Neural progenitor cell (in vitro differentiated cells): ENCODE measurements at regions not wholly inside any gene's neighbourhood (a gene's known extent, or its start where the extent isn't known, plus 50 kb on each side); places are given as distances from the start of the nearest gene placed in this dataset.
"Not testable (repeated sequence)": the region's sequence is repeated elsewhere in the genome, so short reads cannot be mapped to it uniquely, and the experiment has no call there.

Experiments used
- DNase-seq: peaks from one replicate; pipeline ENCODE4 v3.0.0-alpha.2; 2016; ENCODE audit warnings: low spot score
- H2AFZ ChIP-seq: fragments of 200-600 bp; sonication (generic); replicated peaks from 2 replicates; pipeline ENCODE4 v1.6.1; 2016; ENCODE audit warnings: antibody characterized with exemption
- H3F3A ChIP-seq: fragments of 200-600 bp; sonication (generic); 2 replicates; pipeline ENCODE4 v1.6.1; 2016; ENCODE audit warnings: antibody characterized with exemption, low read depth
- H3K27ac ChIP-seq: fragments of 200-600 bp; sonication (generic); 2 replicates; pipeline ENCODE4 v1.5.1; 2016; ENCODE audit warnings: mild to moderate bottlenecking
- H3K27me3 ChIP-seq: fragments of 200-600 bp; sonication (generic); 2 replicates; pipeline ENCODE4 v1.6.1; 2016; ENCODE audit warnings: mild to moderate bottlenecking, moderate library complexity
- H3K36me3 ChIP-seq: fragments of 200-600 bp; sonication (generic); 2 replicates; pipeline ENCODE4 v1.5.1; 2016
- H3K4me1 ChIP-seq: fragments of 200-600 bp; sonication (generic); 2 replicates; pipeline ENCODE4 v1.6.1; 2016; ENCODE audit warnings: mixed run types
- H3K4me2 ChIP-seq: fragments of 200-600 bp; sonication (generic); 2 replicates; pipeline ENCODE4 v1.6.1; 2016
- H3K4me3 ChIP-seq: fragments of 200-600 bp; sonication (generic); 2 replicates; pipeline ENCODE4 v1.5.1; 2016
- H3K79me2 ChIP-seq: fragments of 200-600 bp; sonication (generic); 2 replicates; pipeline ENCODE4 v1.6.1; 2016; ENCODE audit warnings: low read depth
- H3K9ac ChIP-seq: fragments of 200-600 bp; sonication (generic); 2 replicates; pipeline ENCODE4 v1.6.1; 2016
- H3K9me3 ChIP-seq: fragments of 200-600 bp; sonication (generic); 2 replicates; pipeline ENCODE4 v1.5.1; 2016; ENCODE audit warnings: low read depth
- H4K20me1 ChIP-seq: fragments of 200-600 bp; sonication (generic); 2 replicates; pipeline ENCODE4 v1.6.1; 2016; ENCODE audit warnings: low read depth
- H3K27ac Mint-ChIP-seq: 3 replicates; pipeline ENCODE4 v1.8.0; 2021; ENCODE audit warnings: mixed read lengths
- H3K27me3 Mint-ChIP-seq: 2 replicates; pipeline ENCODE4 v1.8.0; 2022; ENCODE audit warnings: low read depth, mild to moderate bottlenecking, inconsistent platforms, moderate library complexity, mixed read lengths; ENCODE audit not compliant: insufficient read depth
- H3K36me3 Mint-ChIP-seq: 3 replicates; pipeline ENCODE4 v1.8.0; 2021; ENCODE audit warnings: mixed read lengths
- H3K4me1 Mint-ChIP-seq: 3 replicates; pipeline ENCODE4 v1.8.0; 2021; ENCODE audit warnings: mixed read lengths
- H3K4me3 Mint-ChIP-seq: 3 replicates; pipeline ENCODE4 v1.8.0; 2021; ENCODE audit warnings: mild to moderate bottlenecking, moderate library complexity, mixed read lengths
- H3K9me3 Mint-ChIP-seq: 3 replicates; pipeline ENCODE4 v1.8.0; 2020; ENCODE audit warnings: mixed read lengths
- CTCF ChIP-seq: fragments of 200-600 bp; sonication (generic); IDR thresholded peaks from 2 replicates; pipeline ENCODE4 v1.5.1; 2017; ENCODE audit warnings: antibody characterized with exemption, mild to moderate bottlenecking
- EZH2 ChIP-seq: fragments of 200-600 bp; sonication (generic); IDR thresholded peaks from 2 replicates; pipeline ENCODE4 v1.6.1; 2017; ENCODE audit warnings: antibody characterized with exemption, mild to moderate bottlenecking, moderate library complexity
- EZH2phosphoT487 ChIP-seq: fragments of 200-600 bp; sonication (generic); IDR thresholded peaks from 2 replicates; pipeline ENCODE4 v1.6.1; 2017; ENCODE audit warnings: antibody characterized with exemption

GRCh38 chrX:13483773-13484172 lies 85.6 kb upstream of the EGFL6 start:
- Histone ChIP-seq H4K20me1 (no peaks in the 10 kb centered on the region), H3K9me3 (no peaks in the 10 kb centered on the region), H3K4me3 (no peak overlapping the region), H3K4me1 (peaks cover 11% of the 10 kb centered on the region), H3F3A (peaks cover 12% of the 10 kb centered on the region), H3K9ac (no peak overlapping the region), H3K27me3 (no peaks in the 10 kb centered on the region), H2AFZ (no peak overlapping the region), H3K36me3 (no peaks in the 10 kb centered on the region), H3K4me2 (no peak overlapping the region), H3K27ac (no peak overlapping the region), H3K79me2 (no peaks in the 10 kb centered on the region)
- no peak for DNase-seq
- no peaks in the 10 kb centered on the region for H3K36me3 Mint-ChIP-seq
- peaks cover 18% of the 10 kb centered on the region for H3K4me1 Mint-ChIP-seq
- H3K27me3 Mint-ChIP-seq = no peaks in the 10 kb centered on the region
- TF ChIP-seq EZH2 (no peak), CTCF (no peak), EZH2phosphoT487 (no peak)
- H3K4me3 Mint-ChIP-seq = no peak overlapping the region
- no peak overlapping the region for H3K27ac Mint-ChIP-seq
- H3K9me3 Mint-ChIP-seq = peaks cover 5% of the 10 kb centered on the region

GRCh38 chrX:13482746-13483541 lies 86.5 kb upstream of the EGFL6 start:
- no peaks in the 10 kb centered on the region for H3K27me3 ChIP-seq
- no peak overlapping the region for H3K9ac ChIP-seq
- H3K4me3 ChIP-seq = no peak overlapping the region
- no peak overlapping the region for H2AFZ ChIP-seq
- no peaks in the 10 kb centered on the region for H4K20me1 ChIP-seq
- no peaks in the 10 kb centered on the region for H3K36me3 ChIP-seq
- Mint-ChIP-seq H3K9me3 (peaks cover 6% of the 10 kb centered on the region), H3K27ac (no peak overlapping the region), H3K27me3 (no peaks in the 10 kb centered on the region), H3K36me3 (no peaks in the 10 kb centered on the region), H3K4me1 (peaks cover 14% of the 10 kb centered on the region), H3K4me3 (no peak overlapping the region)
- TF ChIP-seq CTCF = no peak
- no peak for TF ChIP-seq EZH2
- no peak for TF ChIP-seq EZH2phosphoT487
- H3K9me3 ChIP-seq = no peaks in the 10 kb centered on the region
- DNase-seq = no peak
- no peak overlapping the region for H3K4me2 ChIP-seq
- peaks cover 10% of the 10 kb centered on the region for H3K4me1 ChIP-seq
- no peak overlapping the region for H3K27ac ChIP-seq
- peaks cover 4% of the 10 kb centered on the region for H3F3A ChIP-seq
- H3K79me2 ChIP-seq = no peaks in the 10 kb centered on the region

- not testable (repeated sequence) for H3K4me3 Mint-ChIP-seq, H3K79me2 ChIP-seq, H3K27me3 ChIP-seq, H3K4me1 ChIP-seq, H3K27ac Mint-ChIP-seq, H3K4me1 Mint-ChIP-seq, DNase-seq, H3K9me3 ChIP-seq, H3K36me3 ChIP-seq, H4K20me1 ChIP-seq, H3K4me3 ChIP-seq, H3K27me3 Mint-ChIP-seq, H3K9ac ChIP-seq, H3K36me3 Mint-ChIP-seq, H2AFZ ChIP-seq, H3K27ac ChIP-seq, H3F3A ChIP-seq, H3K4me2 ChIP-seq, H3K9me3 Mint-ChIP-seq
These were observed 88.6 kb upstream of the EGFL6 start for GRCh38 chrX:13480780-13481179.

GRCh38 chrX:13479452-13479813 lies 90.0 kb upstream of the EGFL6 start:
- TF ChIP-seq EZH2 (no peak), EZH2phosphoT487 (no peak), CTCF (no peak)
- H3K36me3 Mint-ChIP-seq = no peaks in the 10 kb centered on the region
- no peak for DNase-seq

More at GRCh38 chrX:13479452-13479813, 90.0 kb upstream of the EGFL6 start:
- no peaks in the 10 kb centered on the region for H3K27me3 ChIP-seq
- no peak overlapping the region for H3K9ac ChIP-seq
- H3K79me2 ChIP-seq = no peaks in the 10 kb centered on the region
- no peak overlapping the region for H3K4me2 ChIP-seq
- no peak overlapping the region for H3K4me3 Mint-ChIP-seq
- H3K4me3 ChIP-seq = no peak overlapping the region
- no peaks in the 10 kb centered on the region for H3K27me3 Mint-ChIP-seq
- H4K20me1 ChIP-seq = no peaks in the 10 kb centered on the region
- H2AFZ ChIP-seq = no peak overlapping the region
- peaks cover 7% of the 10 kb centered on the region for H3K9me3 Mint-ChIP-seq
- H3K27ac ChIP-seq = no peak overlapping the region
- peaks cover 2% of the 10 kb centered on the region for H3K4me1 ChIP-seq
- no peaks in the 10 kb centered on the region for H3K36me3 ChIP-seq
- peaks cover 1% of the 10 kb centered on the region for H3F3A ChIP-seq
- H3K4me1 Mint-ChIP-seq = peaks cover 2% of the 10 kb centered on the region
- H3K27ac Mint-ChIP-seq = no peak overlapping the region
- H3K9me3 ChIP-seq = no peaks in the 10 kb centered on the region
